NCI-H1436 (cell line): ENCODE measurements at regions not wholly inside any gene's neighbourhood (a gene's known extent, or its start where the extent isn't known, plus 50 kb on each side); places are given as distances from the start of the nearest gene placed in this dataset.
"Not testable (repeated sequence)": the region's sequence is repeated elsewhere in the genome, so short reads cannot be mapped to it uniquely, and the experiment has no call there.

ENCODE experiments used
- DNase-seq: peaks from one replicate; lab custom pipeline; 2025; lab: John Stamatoyannopoulos, UW

GRCh38 chr6:139539852-139540251 lies 165.4 kb upstream of the CITED2 start:
- no peak for DNase-seq

GRCh38 chr6:139538366-139538765 lies 163.9 kb upstream of the CITED2 start:
- DNase-seq = no peak

- no peak for DNase-seq
These were observed 162.5 kb upstream of the CITED2 start for GRCh38 chr6:139536751-139537617.

- DNase-seq = no peak
These were observed 160.1 kb upstream of the CITED2 start for GRCh38 chr6:139534472-139535115.

GRCh38 chr6:139533573-139534471 lies 159.4 kb upstream of the CITED2 start:
- no peak for DNase-seq

- no peak for DNase-seq
These were observed 158.7 kb upstream of the CITED2 start for GRCh38 chr6:139533171-139533570.

- no peak for DNase-seq
These were observed 157.0 kb upstream of the CITED2 start for GRCh38 chr6:139531148-139532115.

- no peak for DNase-seq
These were observed 156.1 kb upstream of the CITED2 start for GRCh38 chr6:139530561-139530960.

- DNase-seq = no peak
These were observed 155.0 kb upstream of the CITED2 start for GRCh38 chr6:139529420-139529819.

GRCh38 chr6:139528471-139528870 lies 154.0 kb upstream of the CITED2 start:
- DNase-seq = no peak

GRCh38 chr6:139525415-139525814 lies 151.0 kb upstream of the CITED2 start:
- no peak for DNase-seq

GRCh38 chr6:139523986-139524385 lies 149.5 kb upstream of the CITED2 start:
- no peak for DNase-seq

GRCh38 chr6:139522511-139523220 lies 148.2 kb upstream of the CITED2 start:
- DNase-seq = no peak

- DNase-seq = no peak
These were observed 146.9 kb upstream of the CITED2 start for GRCh38 chr6:139521338-139521737.

GRCh38 chr6:139520321-139520768 lies 145.9 kb upstream of the CITED2 start:
- DNase-seq = no peak

GRCh38 chr6:139519571-139520031 lies 145.2 kb upstream of the CITED2 start:
- DNase-seq = no peak

- DNase-seq = no peak
These were observed 144.6 kb upstream of the CITED2 start for GRCh38 chr6:139519097-139519496.

GRCh38 chr6:139518556-139519091 lies 144.2 kb upstream of the CITED2 start:
- no peak for DNase-seq

GRCh38 chr6:139517998-139518555 lies 143.6 kb upstream of the CITED2 start:
- not testable (repeated sequence) for DNase-seq

- no peak for DNase-seq
These were observed 141.1 kb upstream of the CITED2 start for GRCh38 chr6:139515511-139515910.
